Heart left ventricle (tissue), 16 donors: ENCODE measurements at regions not wholly inside any gene's neighbourhood (a gene's known extent, or its start where the extent isn't known, plus 50 kb on each side); places are given as distances from the start of the nearest gene placed in this dataset.

Experiments used
- ATAC-seq, 4 donors: fragments of 200-7000 bp; cut with Tn5 transposase; one replicate each; pipeline ENCODE4 v1.9.1; 2020 to 2022; ENCODE audit warnings: moderate library complexity in 4 of 4, mild to moderate bottlenecking in 3 of 4, moderate number of reproducible peaks in 1 of 4
- DNase-seq, 5 donors: peaks; one replicate each; pipeline ENCODE4 v3.0.0-alpha.2; 2020
- H3K27ac ChIP-seq, 12 donors: fragments of 200-600 bp; sonication (generic) in 4 of 12; one replicate each; pipeline versions ENCODE4 v1.5.0 to v1.8.0; 2016 to 2022; ENCODE audit warnings: mild to moderate bottlenecking in 2 of 12
- H3K27me3 ChIP-seq, 9 donors: fragments of 200-600 bp; sonication (generic) in 2 of 9; one replicate each; pipeline versions ENCODE4 v1.5.1 to v1.8.0; 2016 to 2022; ENCODE audit warnings: mild to moderate bottlenecking in 3 of 9
- H3K36me3 ChIP-seq, 9 donors: fragments of 200-600 bp; sonication (generic) in 2 of 9; one replicate each; pipeline versions ENCODE4 v1.5.0 to v1.8.0; 2018 to 2022; ENCODE audit warnings: mild to moderate bottlenecking in 2 of 9
- H3K4me1 ChIP-seq, 12 donors: fragments of 200-600 bp; sonication (generic) in 4 of 12; one replicate each; pipeline versions ENCODE4 v1.5.0 to v1.8.0; 2016 to 2022; ENCODE audit warnings: mild to moderate bottlenecking in 3 of 12
- H3K4me3 ChIP-seq, 12 donors: fragments of 200-600 bp; sonication (generic) in 4 of 12; one replicate each; pipeline versions ENCODE4 v1.5.0 to v1.8.0; 2017 to 2022; ENCODE audit warnings: mild to moderate bottlenecking in 9 of 12, moderate library complexity in 4 of 12
- H3K9me3 ChIP-seq, 12 donors: fragments of 200-600 bp; sonication (generic) in 4 of 12; one replicate each; pipeline versions ENCODE4 v1.5.0 to v1.8.0; 2016 to 2022; ENCODE audit warnings: mild to moderate bottlenecking in 1 of 12
- CTCF ChIP-seq, 12 donors: fragments of 200-600 bp; sonication (generic) in 4 of 12; IDR thresholded peaks; one replicate each; pipeline versions ENCODE4 v1.5.0 to v1.8.0; 2018 to 2022; ENCODE audit warnings: antibody characterized with exemption in 12 of 12, mild to moderate bottlenecking in 5 of 12
- POLR2A ChIP-seq, 2 donors: fragments of 450-650 bp; IDR thresholded peaks; one replicate each; pipeline ENCODE4 v1.6.1; 2017; ENCODE audit warnings: antibody characterized with exemption in 2 of 2, mild to moderate bottlenecking in 2 of 2, moderate library complexity in 2 of 2
- WGBS, 4 donors: extraction: QIAGEN DNeasy Blood & Tissue Kit in 2 of 4; methylation state at CpG; one replicate each; pipeline versions ENCODE4 v1.1.5 to v1.1.7; 2013 to 2018; 5-methylcytosine and 5-hydroxymethylcytosine counted together
- intact Hi-C, 10 donors: fragments of 100-400 bp; cut with DNase I; formaldehyde crosslinking; loops; one replicate each; pipeline versions ENCODE4 v1.11.1 to v1.14.2; 2022
- donor health status: ischemic (EF 13 %, LVEDD 7.1; RV severe dilation, severe dysfunction).
- donor health status: healthy with polysubstance abuse.
- donor health status: DM: no; HTN: yes; CAD: no.
- donor health status: DM: no; HTN: no; CAD: no.
- donor health status: ischemic (EF 25% LVEDD 6.9; RV normal size, moderate dysfunction).
- donor health status: ischemic (EF 25% LVEDD 5.7; RV mildly dilated, moderate dysfunction).
- donor health status: healthy.
- donor health status: DM: yes; HTN: yes; CAD: no.
- donor health status: ischemic (EF 35%, LVEDD 5.7; RV mildly dilated, moderate dysfunction).
- donor health status: nonischemic (EF 11% LVEDD 7.7; RV severe dilation, severe dysfunction).
- donor health status: DM: yes; HTN: yes; CAD: no.
- donor health status: PGD.
- donor health status: ischemic (EF 29% LVEDD 5.4; RV normal size, mild dysfunction).
- donor health status: nonischemic (EF 23%, LVEDD 6.1; RV moderate dilation, normal function).

- H3K27ac ChIP-seq = no peak overlapping the region
- DNase-seq = no peak
- ATAC-seq = no peak
- no peak overlapping the region for H3K4me3 ChIP-seq
- intact Hi-C loops = loop anchor here in 1 of 10 donors (10.0 kb wide), 1 partner anchor 382 kb away; no protein-coding TSS in a partner anchor
- H3K4me1 ChIP-seq = peaks cover 0 to 31% (median 11%) of the 10 kb centered on the region in 12 donors
- peaks cover 20 to 95% (median 66%) of the 10 kb centered on the region in 9 donors for H3K27me3 ChIP-seq
- 37 to 54% (median 48%) methylated on average over 1 of the region's 1 CpG for WGBS, 4 donors
- no peaks in the 10 kb centered on the region for H3K9me3 ChIP-seq
- TF ChIP-seq POLR2A (IDR thresholded peaks at IDR 0.05) (no peak), CTCF (IDR thresholded peaks at IDR 0.05) (no peak)
- no peaks in the 10 kb centered on the region for H3K36me3 ChIP-seq
These were observed 126.3 kb upstream of the DPYD start for GRCh38 chr1:98047171-98047570.

GRCh38 chr1:98045767-98046641, 125.2 kb upstream of the DPYD start:
- intact Hi-C loops = loop anchor here in 1 of 10 donors (10.0 kb wide), 1 partner anchor 381 kb away; no protein-coding TSS in a partner anchor
- no peak for ATAC-seq
- Histone ChIP-seq H3K9me3 (no peaks in the 10 kb centered on the region), H3K4me3 (peak overlapping the region; percentile 22 to 55 (median 44)), H3K4me1 (peaks cover 0 to 31% (median 11%) of the 10 kb centered on the region in 12 donors), H3K36me3 (no peaks in the 10 kb centered on the region), H3K27me3 (peaks cover 20 to 96% (median 65%) of the 10 kb centered on the region in 9 donors), H3K27ac (no peak overlapping the region)
- DNase-seq = peak in 1 of 5 donors; percentile 44
- 3% methylated on average over 36 to 51 of the region's 51 CpGs for WGBS, 4 donors
- TF ChIP-seq CTCF (IDR thresholded peaks at IDR 0.05) (no peak), POLR2A (IDR thresholded peaks at IDR 0.05) (no peak)

GRCh38 chr1:98045211-98045766, 124.5 kb upstream of the DPYD start:
- intact Hi-C loops = loop anchor here in 1 of 10 donors (10.0 kb wide), 1 partner anchor 380 kb away; no protein-coding TSS in a partner anchor
- H3K36me3 ChIP-seq = no peaks in the 10 kb centered on the region
- WGBS, 4 donors = 1 to 2% (median 1%) methylated on average over 13 to 48 of the region's 48 CpGs
- peaks cover 20 to 89% (median 58%) of the 10 kb centered on the region in 9 donors for H3K27me3 ChIP-seq
- no peak overlapping the region for H3K27ac ChIP-seq
- no peak for DNase-seq
- TF ChIP-seq POLR2A (IDR thresholded peaks at IDR 0.05) (no peak), CTCF (IDR thresholded peaks at IDR 0.05) (no peak)
- peaks cover 0 to 31% (median 11%) of the 10 kb centered on the region in 12 donors for H3K4me1 ChIP-seq
- H3K4me3 ChIP-seq = peak overlapping the region; percentile 22 to 55 (median 44)
- ATAC-seq = no peak
- H3K9me3 ChIP-seq = no peaks in the 10 kb centered on the region

- no peaks in the 10 kb centered on the region for H3K36me3 ChIP-seq
- H3K4me1 ChIP-seq = peaks cover 0 to 31% (median 11%) of the 10 kb centered on the region in 12 donors
- no peaks in the 10 kb centered on the region for H3K9me3 ChIP-seq
- intact Hi-C loops = loop anchor here in 1 of 10 donors (10.0 kb wide), 1 partner anchor 380 kb away; no protein-coding TSS in a partner anchor
- no peak for TF ChIP-seq CTCF (IDR thresholded peaks at IDR 0.05)
- no peak for TF ChIP-seq POLR2A (IDR thresholded peaks at IDR 0.05)
- ATAC-seq = no peak
- peak overlapping the region in 5 of 12 donors; percentile 22 to 55 (median 44) for H3K4me3 ChIP-seq
- peaks cover 20 to 89% (median 53%) of the 10 kb centered on the region in 9 donors for H3K27me3 ChIP-seq
- WGBS, 4 donors = 8 to 12% (median 9%) methylated on average over 16 of the region's 16 CpGs
- no peak overlapping the region for H3K27ac ChIP-seq
- DNase-seq = peak in 1 of 5 donors; percentile 33
These were observed 123.9 kb upstream of the DPYD start for GRCh38 chr1:98044766-98045165.
